Hepatocyte (in vitro differentiated cells): ENCODE measurements at regions not wholly inside any gene's neighbourhood (a gene's known extent, or its start where the extent isn't known, plus 50 kb on each side); places are given as distances from the start of the nearest gene placed in this dataset.

Experiments
- CTCF ChIP-seq: fragments of 200-600 bp; sonication (generic); IDR thresholded peaks from 2 replicates; pipeline ENCODE4 v1.5.1; 2016; ENCODE audit warnings: antibody characterized with exemption, mild to moderate bottlenecking; ENCODE audit not compliant: poor library complexity
- EZH2 ChIP-seq: fragments of 200-600 bp; sonication (generic); IDR thresholded peaks from 2 replicates; pipeline ENCODE4 v1.6.1; 2016; ENCODE audit warnings: antibody characterized with exemption, mild to moderate bottlenecking, borderline replicate concordance
- EZH2phosphoT487 ChIP-seq: fragments of 200-600 bp; sonication (generic); IDR thresholded peaks from one replicate; pipeline ENCODE4 v1.6.1; 2018; ENCODE audit warnings: antibody characterized with exemption, mild to moderate bottlenecking, low read depth, moderate library complexity; ENCODE audit not compliant: unreplicated experiment, severe bottlenecking

GRCh38 chr2:59490994-59491393, 1062.5 kb downstream of the BCL11A start:
- no peak for TF ChIP-seq CTCF
- no peak for TF ChIP-seq EZH2
- no peak for TF ChIP-seq EZH2phosphoT487
